Stomach (tissue), 8 donors: ENCODE measurements at regions not wholly inside any gene's neighbourhood (a gene's known extent, or its start where the extent isn't known, plus 50 kb on each side); places are given as distances from the start of the nearest gene placed in this dataset.
A peak's percentile ranks its signal among the peaks of the same experiment; 100 is the strongest.
"Not testable (repeated sequence)": the region's sequence is repeated elsewhere in the genome, so short reads cannot be mapped to it uniquely, and the experiment has no call there.

Experiments
- DNase-seq, 2 donors: peaks; one replicate each; pipeline versions ENCODE4 v3.0.0 to v3.0.0-alpha.2; 2013 to 2019
- H3K27ac ChIP-seq, 5 donors: fragments of 200-600 bp in 4 of 5; sonication (generic) in 4 of 5; one replicate each; pipeline ENCODE4 v1.5.1; 2013 to 2019; ENCODE audit warnings: mild to moderate bottlenecking in 1 of 5, moderate library complexity in 1 of 5
- H3K27me3 ChIP-seq, 3 donors: fragments of 200-600 bp; sonication (generic); one replicate each; pipeline ENCODE4 v1.5.1; 2017 to 2019; ENCODE audit warnings: mixed run types in 1 of 3
- H3K36me3 ChIP-seq, 4 donors: fragments of 200-600 bp; sonication (generic); 1 replicate in 3 of 4; 2 replicates in 1 of 4; pipeline ENCODE4 v1.5.1; 2016 to 2019
- H3K4me1 ChIP-seq, 4 donors: fragments of 200-600 bp; sonication (generic); one replicate each; pipeline ENCODE4 v1.5.1; 2016 to 2019
- H3K4me3 ChIP-seq, 4 donors: fragments of 200-600 bp; sonication (generic) in 3 of 4; one replicate each; pipeline ENCODE4 v1.5.1; 2016 to 2019; ENCODE audit warnings: mild to moderate bottlenecking in 1 of 4
- H3K9me3 ChIP-seq, 4 donors: fragments of 200-600 bp; sonication (generic); one replicate each; pipeline ENCODE4 v1.5.1; 2016 to 2019
- CTCF ChIP-seq, 7 experiments: fragments of 450-650 bp in 4 of 7; fragments of 200-600 bp in 3 of 7; sonication (generic) in 3 of 7; IDR thresholded peaks; one replicate each; pipeline ENCODE4 v1.5.1; 2016 to 2019; ENCODE audit warnings: antibody characterized with exemption in 7 of 7, control low read depth in 2 of 7, mild to moderate bottlenecking in 1 of 7
- EP300 ChIP-seq: sonication (generic); formaldehyde crosslinking; IDR thresholded peaks from one replicate; pipeline ENCODE4 v1.6.1; 2017; ENCODE audit warnings: antibody characterized with exemption
- POLR2A ChIP-seq, 4 donors: fragments of 450-650 bp; IDR thresholded peaks; one replicate each; pipeline ENCODE4 v1.6.1; 2016; ENCODE audit warnings: antibody characterized with exemption in 4 of 4, control low read depth in 2 of 4, mild to moderate bottlenecking in 1 of 4, moderate library complexity in 1 of 4
- POLR2AphosphoS5 ChIP-seq, 3 donors: sonication (generic); formaldehyde crosslinking; IDR thresholded peaks; one replicate each; pipeline ENCODE4 v1.6.1; 2016; ENCODE audit warnings: antibody characterized with exemption in 3 of 3
- WGBS, 5 donors: extraction: QIAGEN DNeasy Blood & Tissue Kit in 3 of 5; methylation state at CpG; one replicate each; pipeline versions ENCODE4 v1.1.5 to v1.1.7; 2013 to 2018; 5-methylcytosine and 5-hydroxymethylcytosine counted together
- intact Hi-C: fragments of 100-400 bp; cut with DNase I; formaldehyde crosslinking; loops from one replicate; pipeline ENCODE4 v1.15.1; 2023; ENCODE audit warnings: low total_unique reads
- donor health status: healthy with polysubstance abuse.
- donor health status: Bipolar disorder and iron deficiency.
- donor health status: healthy.

GRCh38 chr4:58313444-58313843 is 1203.3 kb upstream of the IGFBP7 start:
- DNase-seq, result no peak
- Histone ChIP-seq H3K36me3 (no peaks in the 10 kb centered on the region), H3K9me3 (peaks cover 0 to 4% (median 0%) of the 10 kb centered on the region in 4 donors), H3K27me3 (no peaks in the 10 kb centered on the region), H3K27ac (no peak overlapping the region), H3K4me3 (no peak overlapping the region), H3K4me1 (no peaks in the 10 kb centered on the region)
- intact Hi-C loops, result no loop called here
- TF ChIP-seq EP300 (no peak), CTCF (IDR thresholded peaks at IDR 0.05) (no peak), POLR2AphosphoS5 (IDR thresholded peaks at IDR 0.05) (no peak), POLR2A (IDR thresholded peaks at IDR 0.05) (no peak)
- WGBS, 5 donors, result 74 to 84% (median 79%) methylated on average over 4 of the region's 4 CpGs

- Histone ChIP-seq H3K4me3 (no peak overlapping the region), H3K9me3 (peaks cover 0 to 7% (median 0%) of the 10 kb centered on the region in 4 donors), H3K27me3 (no peaks in the 10 kb centered on the region), H3K27ac (no peak overlapping the region), H3K36me3 (no peaks in the 10 kb centered on the region), H3K4me1 (no peaks in the 10 kb centered on the region)
- intact Hi-C loops, result no loop called here
- WGBS, 5 donors, result 51 to 89% (median 58%) methylated on average over 1 of the region's 1 CpG
- DNase-seq, result no peak
- TF ChIP-seq CTCF (IDR thresholded peaks at IDR 0.05), result no peak
- no peak for TF ChIP-seq EP300
- no peak for TF ChIP-seq POLR2AphosphoS5 (IDR thresholded peaks at IDR 0.05)
Measured at GRCh38 chr4:58303456-58303855, 1193.3 kb upstream of the IGFBP7 start.

- no peak for TF ChIP-seq POLR2A (IDR thresholded peaks at IDR 0.05)
- TF ChIP-seq CTCF (IDR thresholded peaks at IDR 0.05), result no peak
- no peak for TF ChIP-seq POLR2AphosphoS5 (IDR thresholded peaks at IDR 0.05)
- TF ChIP-seq EP300, result no peak
- Histone ChIP-seq H3K4me3 (no peak overlapping the region), H3K36me3 (no peaks in the 10 kb centered on the region), H3K4me1 (no peaks in the 10 kb centered on the region), H3K27ac (no peak overlapping the region), H3K27me3 (no peaks in the 10 kb centered on the region), H3K9me3 (peaks cover 0 to 7% (median 0%) of the 10 kb centered on the region in 4 donors)
- WGBS, 5 donors, result 7 to 12% (median 10%) methylated on average over 2 of the region's 2 CpGs
- peak in 1 of 2 donors; percentile 57 for DNase-seq
- intact Hi-C loops, result no loop called here
Measured at GRCh38 chr4:58301376-58301999, 1191.3 kb upstream of the IGFBP7 start.

- H3K9me3 ChIP-seq, result peaks cover 0 to 6% (median 3%) of the 10 kb centered on the region in 4 donors
Measured at GRCh38 chr4:58286335-58286734, 1176.2 kb upstream of the IGFBP7 start.

GRCh38 chr4:58280928-58281327 is 1170.7 kb upstream of the IGFBP7 start:
- H3K27ac ChIP-seq, H3K4me1 ChIP-seq, H3K9me3 ChIP-seq, H3K27me3 ChIP-seq, H3K36me3 ChIP-seq, intact Hi-C loops, H3K4me3 ChIP-seq, DNase-seq: not testable (repeated sequence)
- WGBS, 5 donors, result 53 to 75% (median 61%) methylated on average over 2 of the region's 2 CpGs

More at GRCh38 chr4:58286335-58286734, 1176.2 kb upstream of the IGFBP7 start:
- Histone ChIP-seq H3K4me1 (no peaks in the 10 kb centered on the region), H3K36me3 (no peaks in the 10 kb centered on the region), H3K4me3 (no peak overlapping the region), H3K27ac (no peak overlapping the region), H3K27me3 (no peaks in the 10 kb centered on the region)
- TF ChIP-seq POLR2A (IDR thresholded peaks at IDR 0.05) (no peak), CTCF (IDR thresholded peaks at IDR 0.05) (no peak), EP300 (no peak), POLR2AphosphoS5 (IDR thresholded peaks at IDR 0.05) (no peak)
- DNase-seq, result no peak
- 18 to 32% (median 27%) methylated on average over 4 of the region's 4 CpGs for WGBS, 5 donors
- intact Hi-C loops, result no loop called here
